ENCODE measurements at regions not wholly inside any gene's neighbourhood (a gene's known extent, or its start where the extent isn't known, plus 50 kb on each side); places are given as distances from the start of the nearest gene placed in this dataset.

- Mint-ChIP-seq H3K9me3 (peaks cover 4% of the 10 kb centered on the region in 2 experiments), H3K4me1 (no peaks in the 10 kb centered on the region), H3K27ac (no peak overlapping the region), H3K36me3 (ENCODE audit: insufficient read depth in 1 of 3, low read depth in 3 of 3) (peaks cover 0 to 5% (median 0%) of the 10 kb centered on the region in 3 experiments; a peak in 1 of 7 replicates), H3K4me3 (no peak overlapping the region), H3K27me3 (ENCODE audit: low read depth) (peaks cover 6% of the 10 kb centered on the region)
- Histone ChIP-seq H2BK15ac (ENCODE audit: low read depth, low read length) (no peak overlapping the region), H3K27me3 (ENCODE audit: insufficient read depth, low read length) (no peaks in the 10 kb centered on the region), H2BK20ac (ENCODE audit: low read depth, low read length, poor library complexity, severe bottlenecking) (no peak overlapping the region), H3K56ac (ENCODE audit: insufficient read length, low read depth, low read length) (no peak overlapping the region), H3K18ac (ENCODE audit: insufficient read length, low read depth, low read length) (no peak overlapping the region), H3T11ph (ENCODE audit: low read length) (no peak overlapping the region), H3K27ac (ENCODE audit: insufficient read length, low read depth, low read length) (no peak overlapping the region), H4K20me1 (ENCODE audit: control insufficient read depth, insufficient read depth, insufficient read length) (no peaks in the 10 kb centered on the region), H2BK120ac (ENCODE audit: low read depth, low read length, poor library complexity, severe bottlenecking) (no peak overlapping the region), H3K23me2 (ENCODE audit: insufficient read length, low read depth, low read length, poor library complexity, severe bottlenecking) (no peaks in the 10 kb centered on the region), H3K9me3 (ENCODE audit: control insufficient read depth, low read depth, low read length) (no peaks in the 10 kb centered on the region), H4K91ac (ENCODE audit: insufficient read length, low read depth, low read length) (no peak overlapping the region), H3K14ac (ENCODE audit: insufficient read depth, low read length) (no peak overlapping the region), H4K5ac (ENCODE audit: insufficient read length, low read depth, low read length) (no peak overlapping the region), H3K9ac (ENCODE audit: extremely low read depth, insufficient read length, low read length) (no peak overlapping the region), H2BK5ac (ENCODE audit: insufficient read length, low read length) (no peak overlapping the region), H4K8ac (replicated peaks; ENCODE audit: insufficient read length, low read depth, low read length) (no peak overlapping the region), H3K4me2 (ENCODE audit: insufficient read depth, insufficient read length, low read length) (no peak overlapping the region), H3K79me1 (ENCODE audit: insufficient read depth, low read depth, low read length, poor library complexity, severe bottlenecking) (no peaks in the 10 kb centered on the region), H2AFZ (ENCODE audit: low read length) (no peak overlapping the region), H3K23ac (ENCODE audit: insufficient read length, low read depth, low read length) (no peak overlapping the region), H3K4ac (ENCODE audit: low read depth, low read length) (no peak overlapping the region), H2AK5ac (ENCODE audit: insufficient read length, low read length) (no peak overlapping the region), H3K79me2 (ENCODE audit: insufficient read depth, low read length) (no peaks in the 10 kb centered on the region), H2BK12ac (ENCODE audit: insufficient read length, low read depth, low read length) (no peak overlapping the region), H3K4me1 (ENCODE audit: insufficient read depth, low read length) (no peaks in the 10 kb centered on the region)
- no CpG with 5 or more reads among the region's 4 CpGs for WGBS (ENCODE audit: extremely low coverage, insufficient read length, low lambda C conversion rate)
- no peak for DNase-seq
- no peak for TF ChIP-seq CTCF (conservative IDR thresholded peaks at IDR 0.05)
These were observed 699.7 kb downstream of the DOK5 start for GRCh38 chr20:55175081-55175480.

Data from H9 (cell line).